ENCODE measurements at regions not wholly inside any gene's neighbourhood (a gene's known extent, or its start where the extent isn't known, plus 50 kb on each side); places are given as distances from the start of the nearest gene placed in this dataset.

DNA sequence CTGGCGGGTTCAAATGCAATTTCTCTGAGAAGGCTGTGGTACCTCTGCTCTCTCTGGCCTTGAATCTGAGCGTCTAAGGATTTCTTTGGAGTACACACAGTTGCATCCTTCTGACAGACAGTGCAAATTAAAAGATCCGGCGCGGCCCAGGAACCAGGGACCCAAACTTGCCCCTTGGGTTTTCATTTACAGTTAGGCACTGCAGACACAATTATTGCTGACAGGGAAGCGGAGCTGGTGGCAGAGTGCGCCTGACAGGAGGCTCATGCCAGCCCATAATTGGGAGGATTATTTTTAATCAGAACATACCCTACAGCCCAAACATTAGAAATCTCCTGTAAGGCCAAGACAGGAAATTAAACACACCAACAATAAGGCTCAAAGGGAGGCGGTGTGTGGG is 1023.4 kb upstream of the RBFOX1 start:
- TF ChIP-seq, protein P1, sequence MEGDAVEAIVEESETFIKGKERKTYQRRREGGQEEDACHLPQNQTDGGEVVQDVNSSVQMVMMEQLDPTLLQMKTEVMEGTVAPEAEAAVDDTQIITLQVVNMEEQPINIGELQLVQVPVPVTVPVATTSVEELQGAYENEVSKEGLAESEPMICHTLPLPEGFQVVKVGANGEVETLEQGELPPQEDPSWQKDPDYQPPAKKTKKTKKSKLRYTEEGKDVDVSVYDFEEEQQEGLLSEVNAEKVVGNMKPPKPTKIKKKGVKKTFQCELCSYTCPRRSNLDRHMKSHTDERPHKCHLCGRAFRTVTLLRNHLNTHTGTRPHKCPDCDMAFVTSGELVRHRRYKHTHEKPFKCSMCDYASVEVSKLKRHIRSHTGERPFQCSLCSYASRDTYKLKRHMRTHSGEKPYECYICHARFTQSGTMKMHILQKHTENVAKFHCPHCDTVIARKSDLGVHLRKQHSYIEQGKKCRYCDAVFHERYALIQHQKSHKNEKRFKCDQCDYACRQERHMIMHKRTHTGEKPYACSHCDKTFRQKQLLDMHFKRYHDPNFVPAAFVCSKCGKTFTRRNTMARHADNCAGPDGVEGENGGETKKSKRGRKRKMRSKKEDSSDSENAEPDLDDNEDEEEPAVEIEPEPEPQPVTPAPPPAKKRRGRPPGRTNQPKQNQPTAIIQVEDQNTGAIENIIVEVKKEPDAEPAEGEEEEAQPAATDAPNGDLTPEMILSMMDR (IDR thresholded peaks at IDR 0.05; ENCODE audit: poor library complexity, severe bottlenecking) = no peak
- no peaks in the 10 kb centered on the region for H3K36me3 ChIP-seq (ENCODE audit: low read depth)
- H3K9me3 ChIP-seq (ENCODE audit: severe bottlenecking) = no peaks in the 10 kb centered on the region
- no peaks in the 10 kb centered on the region for H3K4me1 ChIP-seq (ENCODE audit: insufficient read depth, poor library complexity, severe bottlenecking)
- H3K4me3 ChIP-seq (ENCODE audit: severe bottlenecking) = no peak overlapping the region
- no peak for DNase-seq (ENCODE audit: low spot score)
- no peak overlapping the region for H3K27ac ChIP-seq (ENCODE audit: poor library complexity, severe bottlenecking)
- ATAC-seq (ENCODE audit: low read depth) = no peak
- no peaks in the 10 kb centered on the region for H3K27me3 ChIP-seq (ENCODE audit: insufficient read depth, poor library complexity, severe bottlenecking)

DNA sequence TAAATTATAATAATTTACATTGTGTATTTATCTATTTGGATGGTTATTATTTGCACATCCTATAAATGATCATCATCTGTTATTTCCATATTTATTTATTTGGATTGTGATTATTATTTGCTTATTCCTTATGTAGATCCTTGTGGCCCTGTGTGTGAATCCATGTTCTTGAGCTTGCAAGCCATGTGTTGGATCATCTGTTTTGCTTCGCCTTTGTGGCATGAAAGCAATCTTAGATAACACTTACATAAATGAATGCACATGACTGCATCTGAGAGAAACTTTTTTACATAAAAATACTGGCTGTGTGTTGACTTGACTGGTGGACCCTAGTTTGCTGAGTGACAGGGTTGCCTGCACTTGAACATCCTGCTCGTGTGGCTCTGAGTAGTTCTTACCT is 1024.5 kb upstream of the RBFOX1 start:
- DNase-seq (ENCODE audit: low spot score) = no peak
- H3K4me3 ChIP-seq (ENCODE audit: severe bottlenecking) = no peak overlapping the region
- no peaks in the 10 kb centered on the region for H3K27me3 ChIP-seq (ENCODE audit: insufficient read depth, poor library complexity, severe bottlenecking)
- no peaks in the 10 kb centered on the region for H3K9me3 ChIP-seq (ENCODE audit: severe bottlenecking)
- H3K4me1 ChIP-seq (ENCODE audit: insufficient read depth, poor library complexity, severe bottlenecking) = no peaks in the 10 kb centered on the region
- no peak for ATAC-seq (ENCODE audit: low read depth)
- TF ChIP-seq, protein P1 (IDR thresholded peaks at IDR 0.05; ENCODE audit: poor library complexity, severe bottlenecking) = no peak
- no peaks in the 10 kb centered on the region for H3K36me3 ChIP-seq (ENCODE audit: low read depth)
- H3K27ac ChIP-seq (ENCODE audit: poor library complexity, severe bottlenecking) = no peak overlapping the region

DNA sequence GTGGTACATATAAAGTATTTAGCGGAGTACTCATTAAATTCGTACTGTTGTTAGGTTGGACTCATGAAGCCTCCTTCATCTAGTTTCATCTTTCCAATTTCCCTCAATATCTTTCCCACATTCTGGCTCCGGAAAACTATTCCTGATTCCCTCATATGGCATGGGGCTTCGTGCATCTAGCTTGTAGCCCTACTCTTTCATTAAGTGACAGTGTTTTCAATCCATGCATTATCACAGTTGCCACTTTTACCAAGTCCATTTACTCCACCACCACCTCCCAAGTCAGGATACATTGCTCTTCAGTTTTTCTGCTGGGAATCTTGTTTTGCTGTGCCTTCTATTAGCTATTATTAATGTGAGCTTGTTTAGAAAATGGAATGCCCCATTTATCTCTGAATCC is 1032.1 kb upstream of the RBFOX1 start:
- Histone ChIP-seq H3K27me3 (ENCODE audit: insufficient read depth, poor library complexity, severe bottlenecking) (no peaks in the 10 kb centered on the region), H3K9me3 (ENCODE audit: severe bottlenecking) (peaks cover 3% of the 10 kb centered on the region), H3K27ac (ENCODE audit: poor library complexity, severe bottlenecking) (no peak overlapping the region), H3K4me1 (ENCODE audit: insufficient read depth, poor library complexity, severe bottlenecking) (no peaks in the 10 kb centered on the region), H3K4me3 (ENCODE audit: severe bottlenecking) (no peak overlapping the region), H3K36me3 (ENCODE audit: low read depth) (no peaks in the 10 kb centered on the region)
- TF ChIP-seq, protein P1 (IDR thresholded peaks at IDR 0.05; ENCODE audit: poor library complexity, severe bottlenecking) = no peak
- ATAC-seq (ENCODE audit: low read depth) = no peak
- DNase-seq (ENCODE audit: low spot score) = no peak

DNA sequence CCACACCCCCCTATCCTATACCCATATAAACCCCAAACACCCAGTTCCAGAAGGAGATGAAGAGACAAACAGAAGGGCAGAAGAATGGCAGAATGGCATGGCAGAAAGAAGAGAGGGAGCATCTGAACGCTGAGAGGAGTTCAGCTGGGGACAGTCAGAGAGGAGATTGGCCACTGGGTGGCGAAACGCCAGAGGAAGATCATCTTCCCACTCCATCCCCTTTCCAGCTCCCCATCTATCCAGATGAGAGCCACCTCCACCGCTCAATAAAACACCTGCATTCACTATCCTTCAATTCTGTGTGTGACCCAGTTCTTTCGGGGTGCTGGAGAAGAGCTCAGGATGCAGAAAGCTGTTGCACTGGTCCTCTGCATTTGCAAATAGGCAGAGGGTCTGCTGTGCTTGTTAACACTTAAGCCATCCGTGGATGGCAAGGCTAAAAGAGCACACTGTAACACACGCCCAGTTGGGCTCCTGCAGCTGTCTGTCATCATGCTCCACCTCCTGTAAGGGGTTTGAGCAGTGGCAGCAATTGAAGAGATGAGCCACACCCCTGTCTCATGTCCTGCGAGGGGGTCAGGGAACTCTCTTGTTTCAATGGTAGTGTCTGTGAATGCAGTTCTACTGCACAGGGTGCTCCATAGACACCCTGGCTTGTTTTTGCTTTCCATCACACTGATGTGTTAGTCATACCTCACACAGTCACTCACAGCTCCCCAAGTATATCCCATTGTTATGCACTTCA is 1034.8 kb upstream of the RBFOX1 start:
- Histone ChIP-seq H3K27me3 (ENCODE audit: insufficient read depth, poor library complexity, severe bottlenecking) (no peaks in the 10 kb centered on the region), H3K9me3 (ENCODE audit: severe bottlenecking) (peaks cover 3% of the 10 kb centered on the region), H3K36me3 (ENCODE audit: low read depth) (no peaks in the 10 kb centered on the region), H3K27ac (ENCODE audit: poor library complexity, severe bottlenecking) (no peak overlapping the region), H3K4me1 (ENCODE audit: insufficient read depth, poor library complexity, severe bottlenecking) (no peaks in the 10 kb centered on the region), H3K4me3 (ENCODE audit: severe bottlenecking) (no peak overlapping the region)
- DNase-seq (ENCODE audit: low spot score) (no peak), ATAC-seq (ENCODE audit: low read depth) (no peak)
- TF ChIP-seq, protein P1 (IDR thresholded peaks at IDR 0.05; ENCODE audit: poor library complexity, severe bottlenecking) = no peak

- Histone ChIP-seq H3K9me3 (ENCODE audit: severe bottlenecking) (no peaks in the 10 kb centered on the region), H3K36me3 (ENCODE audit: low read depth) (no peaks in the 10 kb centered on the region), H3K27ac (ENCODE audit: poor library complexity, severe bottlenecking) (no peak overlapping the region), H3K4me1 (ENCODE audit: insufficient read depth, poor library complexity, severe bottlenecking) (no peaks in the 10 kb centered on the region), H3K27me3 (ENCODE audit: insufficient read depth, poor library complexity, severe bottlenecking) (no peaks in the 10 kb centered on the region), H3K4me3 (ENCODE audit: severe bottlenecking) (no peak overlapping the region)
- DNase-seq (ENCODE audit: low spot score) = no peak
- TF ChIP-seq, protein P1 (IDR thresholded peaks at IDR 0.05; ENCODE audit: poor library complexity, severe bottlenecking) = no peak
- ATAC-seq (ENCODE audit: low read depth) = no peak
These were observed 1046.5 kb upstream of the RBFOX1 start for GRCh38 chr16:6286176-6286575.
